ENCODE measurements at regions not wholly inside any gene's neighbourhood (a gene's known extent, or its start where the extent isn't known, plus 50 kb on each side); places are given as distances from the start of the nearest gene placed in this dataset.

DNA sequence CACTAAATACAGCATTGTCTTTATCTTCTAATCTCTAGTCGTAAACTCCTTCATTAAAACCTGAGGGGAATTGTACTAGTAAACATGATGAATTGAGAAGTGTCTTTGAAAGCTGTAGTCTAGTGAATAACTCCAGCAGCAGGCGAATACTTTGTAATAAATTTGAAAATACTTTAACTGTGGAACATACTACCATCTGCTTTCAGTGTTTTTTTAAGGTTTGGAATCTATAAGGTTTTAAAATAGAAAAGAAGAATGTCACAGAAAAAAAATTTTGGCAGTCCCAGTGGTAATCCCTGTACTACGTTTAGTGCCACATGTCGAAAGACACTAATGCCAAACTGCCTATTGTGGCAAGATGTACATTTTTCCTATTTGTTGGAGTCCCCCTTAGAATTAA lies 379.0 kb upstream of the NUDT12 start:
- TF ChIP-seq, protein P1, sequence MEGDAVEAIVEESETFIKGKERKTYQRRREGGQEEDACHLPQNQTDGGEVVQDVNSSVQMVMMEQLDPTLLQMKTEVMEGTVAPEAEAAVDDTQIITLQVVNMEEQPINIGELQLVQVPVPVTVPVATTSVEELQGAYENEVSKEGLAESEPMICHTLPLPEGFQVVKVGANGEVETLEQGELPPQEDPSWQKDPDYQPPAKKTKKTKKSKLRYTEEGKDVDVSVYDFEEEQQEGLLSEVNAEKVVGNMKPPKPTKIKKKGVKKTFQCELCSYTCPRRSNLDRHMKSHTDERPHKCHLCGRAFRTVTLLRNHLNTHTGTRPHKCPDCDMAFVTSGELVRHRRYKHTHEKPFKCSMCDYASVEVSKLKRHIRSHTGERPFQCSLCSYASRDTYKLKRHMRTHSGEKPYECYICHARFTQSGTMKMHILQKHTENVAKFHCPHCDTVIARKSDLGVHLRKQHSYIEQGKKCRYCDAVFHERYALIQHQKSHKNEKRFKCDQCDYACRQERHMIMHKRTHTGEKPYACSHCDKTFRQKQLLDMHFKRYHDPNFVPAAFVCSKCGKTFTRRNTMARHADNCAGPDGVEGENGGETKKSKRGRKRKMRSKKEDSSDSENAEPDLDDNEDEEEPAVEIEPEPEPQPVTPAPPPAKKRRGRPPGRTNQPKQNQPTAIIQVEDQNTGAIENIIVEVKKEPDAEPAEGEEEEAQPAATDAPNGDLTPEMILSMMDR (IDR thresholded peaks at IDR 0.05): no peak
- TF ChIP-seq POLR2A (IDR thresholded peaks at IDR 0.05): no peak

All from right lobe of liver (tissue), 4 donors.